ENCODE measurements at regions not wholly inside any gene's neighbourhood (a gene's known extent, or its start where the extent isn't known, plus 50 kb on each side); places are given as distances from the start of the nearest gene placed in this dataset.

GRCh38 chr16:62450291-62450690 lies 414.1 kb upstream of the CDH8 start:
- TF ChIP-seq CTCF (IDR thresholded peaks at IDR 0.05; ENCODE audit: borderline replicate concordance, insufficient read depth, low read depth, low read length): no peak
- H3K4me3 ChIP-seq (ENCODE audit: low read depth, low read length): no peak overlapping the region

- no peak overlapping the region for H3K4me3 ChIP-seq (ENCODE audit: low read depth, low read length)
- no peak for TF ChIP-seq CTCF (IDR thresholded peaks at IDR 0.05; ENCODE audit: borderline replicate concordance, insufficient read depth, low read depth, low read length)
Measured at GRCh38 chr16:62445909-62446308, 409.7 kb upstream of the CDH8 start.

- TF ChIP-seq CTCF (IDR thresholded peaks at IDR 0.05; ENCODE audit: borderline replicate concordance, insufficient read depth, low read depth, low read length): no peak
- no peak overlapping the region for H3K4me3 ChIP-seq (ENCODE audit: low read depth, low read length)
Measured at GRCh38 chr16:62424206-62424605, 388.0 kb upstream of the CDH8 start.

GRCh38 chr16:62408760-62409159 lies 372.5 kb upstream of the CDH8 start:
- no peak for TF ChIP-seq CTCF (IDR thresholded peaks at IDR 0.05; ENCODE audit: borderline replicate concordance, insufficient read depth, low read depth, low read length)

GRCh38 chr16:62406387-62406786 lies 370.1 kb upstream of the CDH8 start:
- H3K4me3 ChIP-seq (ENCODE audit: low read depth, low read length): no peak overlapping the region
- TF ChIP-seq CTCF (IDR thresholded peaks at IDR 0.05; ENCODE audit: borderline replicate concordance, insufficient read depth, low read depth, low read length): no peak

More at GRCh38 chr16:62408760-62409159, 372.5 kb upstream of the CDH8 start:
- H3K4me3 ChIP-seq (ENCODE audit: low read depth, low read length): no peak overlapping the region

GRCh38 chr16:62404842-62405611 lies 368.8 kb upstream of the CDH8 start:
- no peak overlapping the region for H3K4me3 ChIP-seq (ENCODE audit: low read depth, low read length)
- no peak for TF ChIP-seq CTCF (IDR thresholded peaks at IDR 0.05; ENCODE audit: borderline replicate concordance, insufficient read depth, low read depth, low read length)

- TF ChIP-seq CTCF (IDR thresholded peaks at IDR 0.05; ENCODE audit: borderline replicate concordance, insufficient read depth, low read depth, low read length): no peak
Measured at GRCh38 chr16:62392698-62393097, 356.5 kb upstream of the CDH8 start.

More at GRCh38 chr16:62392698-62393097, 356.5 kb upstream of the CDH8 start:
- no peak overlapping the region for H3K4me3 ChIP-seq (ENCODE audit: low read depth, low read length)

All from GM12875 (cell line).